GM23248 (cell line): ENCODE measurements at regions not wholly inside any gene's neighbourhood (a gene's known extent, or its start where the extent isn't known, plus 50 kb on each side); places are given as distances from the start of the nearest gene placed in this dataset.

Experiments used
- DNase-seq: peaks from one replicate; pipeline ENCODE4 v3.0.0-alpha.2; 2015
- H2AFZ ChIP-seq: fragments of 200-600 bp; sonication (generic); 2 replicates; pipeline ENCODE4 v1.6.1; 2016; ENCODE audit warnings: antibody characterized with exemption
- H3F3A ChIP-seq: fragments of 200-600 bp; sonication (generic); 2 replicates; pipeline ENCODE4 v1.6.1; 2016; ENCODE audit warnings: mild to moderate bottlenecking, antibody characterized with exemption, mixed run types; ENCODE audit not compliant: insufficient read depth
- H3K27ac ChIP-seq: fragments of 200-600 bp; sonication (generic); 2 replicates; pipeline ENCODE4 v1.5.1; 2016; ENCODE audit warnings: mild to moderate bottlenecking
- H3K27me3 ChIP-seq: fragments of 200-600 bp; sonication (generic); replicated peaks from 2 replicates; pipeline ENCODE4 v1.6.1; 2016; ENCODE audit warnings: mild to moderate bottlenecking; ENCODE audit not compliant: insufficient read depth
- H3K36me3 ChIP-seq: fragments of 200-600 bp; sonication (generic); 2 replicates; pipeline ENCODE4 v1.6.1; 2016; ENCODE audit warnings: low read depth, mild to moderate bottlenecking
- H3K4me1 ChIP-seq: fragments of 200-600 bp; sonication (generic); 2 replicates; pipeline ENCODE4 v1.6.1; 2016; ENCODE audit warnings: mild to moderate bottlenecking; ENCODE audit not compliant: insufficient read depth
- H3K4me2 ChIP-seq: fragments of 200-600 bp; sonication (generic); one replicate; pipeline ENCODE4 v1.6.1; 2016; ENCODE audit warnings: mild to moderate bottlenecking; ENCODE audit not compliant: unreplicated experiment
- H3K4me3 ChIP-seq: fragments of 200-600 bp; sonication (generic); 2 replicates; pipeline ENCODE4 v1.5.1; 2016; ENCODE audit warnings: mild to moderate bottlenecking
- H3K79me2 ChIP-seq: fragments of 200-600 bp; sonication (generic); 2 replicates; pipeline ENCODE4 v1.6.1; 2016; ENCODE audit warnings: mild to moderate bottlenecking; ENCODE audit not compliant: insufficient read depth
- H3K9ac ChIP-seq: fragments of 200-600 bp; sonication (generic); 2 replicates; pipeline ENCODE4 v1.6.1; 2016; ENCODE audit warnings: mild to moderate bottlenecking
- H3K9me2 ChIP-seq: fragments of 200-600 bp; sonication (generic); 2 replicates; pipeline ENCODE4 v1.6.1; 2016; ENCODE audit warnings: mixed run types, mild to moderate bottlenecking, moderate library complexity; ENCODE audit not compliant: insufficient read depth
- H3K9me3 ChIP-seq: fragments of 200-600 bp; sonication (generic); one replicate; pipeline ENCODE4 v1.6.1; 2017; ENCODE audit warnings: low read depth
- H4K20me1 ChIP-seq: fragments of 200-600 bp; sonication (generic); 2 replicates; pipeline ENCODE4 v1.6.0; 2016; ENCODE audit not compliant: insufficient read depth
- EZH2 ChIP-seq: fragments of 200-600 bp; sonication (generic); IDR thresholded peaks from 2 replicates; pipeline ENCODE4 v1.6.1; 2018; ENCODE audit warnings: antibody characterized with exemption, mild to moderate bottlenecking; ENCODE audit not compliant: insufficient read depth, poor library complexity, severe bottlenecking
- EZH2phosphoT487 ChIP-seq: fragments of 200-600 bp; sonication (generic); IDR thresholded peaks from 2 replicates; pipeline ENCODE4 v1.6.1; 2018; ENCODE audit warnings: antibody characterized with exemption, moderate library complexity, mild to moderate bottlenecking, low read depth; ENCODE audit not compliant: insufficient read depth
- WGBS, 2 experiments: methylation state at CpG; one replicate each; pipeline ENCODE4 v1.1.6; 2015 to 2017; ENCODE audit warnings: low lambda C conversion rate in 2 of 2, low coverage in 1 of 2; ENCODE audit errors: missing lambda C conversion rate in 2 of 2; 5-methylcytosine and 5-hydroxymethylcytosine counted together
- in situ Hi-C: fragments of 300-500 bp; cut with MboI; formaldehyde crosslinking; loops from 2 replicates; pipeline ENCODE4 v1.15.0; 2020

GRCh38 chr6:25066593-25066992 is 130.8 kb upstream of the RIPOR2 start:
- in situ Hi-C loops, result loop anchor here (5.0 kb wide), 1 partner anchor 209 kb away; no protein-coding TSS in a partner anchor
- H3K36me3 ChIP-seq, result no peaks in the 10 kb centered on the region
- no peak overlapping the region for H3K9ac ChIP-seq
- H3K79me2 ChIP-seq, result no peaks in the 10 kb centered on the region
- H3K27me3 ChIP-seq, result no peaks in the 10 kb centered on the region
- peaks cover 6% of the 10 kb centered on the region for H3K4me1 ChIP-seq
- no peaks in the 10 kb centered on the region for H3K9me2 ChIP-seq
- no peak for DNase-seq
- H3K9me3 ChIP-seq, result no peaks in the 10 kb centered on the region
- 100% methylated on average over 1 of the region's 1 CpG for WGBS, 2 experiments
- H3F3A ChIP-seq, result peaks cover 9% of the 10 kb centered on the region; the same call in 1 of the 2 replicates
- no peak overlapping the region for H2AFZ ChIP-seq
- no peak overlapping the region for H3K27ac ChIP-seq
- no peak overlapping the region for H3K4me3 ChIP-seq
- no peaks in the 10 kb centered on the region for H4K20me1 ChIP-seq
- TF ChIP-seq EZH2phosphoT487 (no peak), EZH2 (no peak)
- no peak overlapping the region for H3K4me2 ChIP-seq

GRCh38 chr6:25068866-25069265 is 133.1 kb upstream of the RIPOR2 start:
- H3K27me3 ChIP-seq, result no peaks in the 10 kb centered on the region
- no peaks in the 10 kb centered on the region for H3K4me1 ChIP-seq
- no peaks in the 10 kb centered on the region for H3K79me2 ChIP-seq
- no peak overlapping the region for H3K27ac ChIP-seq
- H3K9me3 ChIP-seq, result no peaks in the 10 kb centered on the region
- no peak for TF ChIP-seq EZH2phosphoT487
- no peak for TF ChIP-seq EZH2
- no peak overlapping the region for H3K4me2 ChIP-seq
- no peak overlapping the region for H3K4me3 ChIP-seq
- no peaks in the 10 kb centered on the region for H3K9me2 ChIP-seq
- H3K9ac ChIP-seq, result no peak overlapping the region
- no peaks in the 10 kb centered on the region for H3K36me3 ChIP-seq
- DNase-seq, result no peak
- no peaks in the 10 kb centered on the region for H4K20me1 ChIP-seq
- no peaks in the 10 kb centered on the region for H3F3A ChIP-seq
- no peak overlapping the region for H2AFZ ChIP-seq
- WGBS, 2 experiments, result 90% methylated on average over 2 of the region's 2 CpGs
- in situ Hi-C loops, result loop anchor here (5.0 kb wide), 1 partner anchor 212 kb away; no protein-coding TSS in a partner anchor

GRCh38 chr6:25070547-25071366 is 135.0 kb upstream of the RIPOR2 start:
- Histone ChIP-seq H3K27ac (no peak overlapping the region), H3K36me3 (no peaks in the 10 kb centered on the region), H3K27me3 (no peaks in the 10 kb centered on the region), H3K4me3 (no peak overlapping the region), H3K4me2 (no peak overlapping the region), H3K9ac (no peak overlapping the region), H3F3A (no peaks in the 10 kb centered on the region), H3K79me2 (no peaks in the 10 kb centered on the region), H2AFZ (no peak overlapping the region), H3K4me1 (no peaks in the 10 kb centered on the region), H3K9me2 (no peaks in the 10 kb centered on the region), H4K20me1 (no peaks in the 10 kb centered on the region), H3K9me3 (no peaks in the 10 kb centered on the region)
- in situ Hi-C loops, result no loop called here
- TF ChIP-seq EZH2phosphoT487 (no peak), EZH2 (no peak)
- WGBS, 2 experiments, result 47 to 49% methylated on average over 13 of the region's 13 CpGs
- DNase-seq, result peak; percentile 85

GRCh38 chr6:25078141-25078540 is 142.4 kb upstream of the RIPOR2 start:
- Histone ChIP-seq H3K79me2 (no peaks in the 10 kb centered on the region), H3F3A (no peaks in the 10 kb centered on the region), H2AFZ (no peak overlapping the region), H3K27ac (no peak overlapping the region), H3K27me3 (no peaks in the 10 kb centered on the region), H3K36me3 (0 out of 2 replicates have a peak, but pooled peaks cover 4% of the 10 kb centered on the region), H3K9me2 (no peaks in the 10 kb centered on the region), H3K9me3 (no peaks in the 10 kb centered on the region), H3K4me1 (no peaks in the 10 kb centered on the region), H3K4me2 (no peak overlapping the region), H4K20me1 (no peaks in the 10 kb centered on the region), H3K4me3 (no peak overlapping the region), H3K9ac (no peak overlapping the region)
- no peak for TF ChIP-seq EZH2
- TF ChIP-seq EZH2phosphoT487, result no peak
- 65 to 75% methylated on average over 1 of the region's 1 CpG for WGBS, 2 experiments
- in situ Hi-C loops, result no loop called here
- DNase-seq, result no peak
